NCI-H2107 (cell line): ENCODE measurements at regions not wholly inside any gene's neighbourhood (a gene's known extent, or its start where the extent isn't known, plus 50 kb on each side); places are given as distances from the start of the nearest gene placed in this dataset.
"Not testable (repeated sequence)": the region's sequence is repeated elsewhere in the genome, so short reads cannot be mapped to it uniquely, and the experiment has no call there.

Experiments
- DNase-seq: peaks from one replicate; lab custom pipeline; 2025; lab: John Stamatoyannopoulos, UW

DNA sequence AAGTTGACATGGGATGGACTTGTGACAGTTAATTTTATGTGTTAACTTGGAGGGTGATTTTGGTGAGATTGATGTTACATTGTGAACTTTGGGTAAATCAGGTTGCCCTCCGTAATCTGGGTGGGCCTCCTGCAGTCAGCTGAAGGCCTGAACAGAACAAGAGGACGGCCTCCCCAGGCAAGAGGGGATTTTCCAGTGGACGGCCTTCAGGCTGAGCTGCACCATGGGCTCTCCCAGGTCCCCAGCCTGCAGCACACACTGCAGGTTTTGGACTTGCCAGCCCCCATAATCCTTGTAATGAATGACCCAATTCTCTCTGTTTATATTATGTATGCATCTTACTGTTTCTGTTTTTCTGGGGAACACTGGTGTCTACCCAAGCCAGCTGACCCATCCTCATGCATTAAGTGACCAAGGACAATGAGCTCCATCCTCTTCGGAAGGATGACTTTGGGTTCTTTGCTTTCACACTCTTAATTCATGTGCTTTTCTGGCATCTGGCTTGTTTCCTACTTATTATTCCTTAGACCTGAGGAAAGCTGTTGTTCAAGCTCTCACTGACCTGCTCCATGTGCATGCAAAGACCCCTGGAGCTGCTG is 64.2 kb downstream of the DACT2 start:
- no peak for DNase-seq

DNA sequence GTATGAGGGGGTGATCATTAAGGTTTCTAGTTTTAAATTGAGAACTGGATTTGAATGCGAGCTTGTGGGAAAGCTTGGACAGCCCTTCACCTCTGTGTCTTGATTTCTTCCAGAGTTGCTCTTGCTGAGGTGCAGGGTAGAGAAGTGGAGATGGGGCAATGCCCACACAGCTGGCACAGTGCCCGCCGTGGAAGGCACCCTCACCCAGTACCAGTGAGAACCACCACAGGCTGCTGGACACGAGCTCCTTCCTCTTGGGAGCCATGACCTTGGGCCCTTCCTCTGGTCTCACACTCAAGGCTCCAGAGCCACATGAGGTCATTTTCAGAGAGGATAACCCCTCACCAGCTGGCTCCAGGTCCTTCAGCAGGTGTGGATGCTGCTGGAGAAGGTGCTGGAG is 67.3 kb downstream of the DACT2 start:
- no peak for DNase-seq

- no peak for DNase-seq
Observed at GRCh38 chr6:168250250-168250649, 69.3 kb downstream of the DACT2 start.

DNA sequence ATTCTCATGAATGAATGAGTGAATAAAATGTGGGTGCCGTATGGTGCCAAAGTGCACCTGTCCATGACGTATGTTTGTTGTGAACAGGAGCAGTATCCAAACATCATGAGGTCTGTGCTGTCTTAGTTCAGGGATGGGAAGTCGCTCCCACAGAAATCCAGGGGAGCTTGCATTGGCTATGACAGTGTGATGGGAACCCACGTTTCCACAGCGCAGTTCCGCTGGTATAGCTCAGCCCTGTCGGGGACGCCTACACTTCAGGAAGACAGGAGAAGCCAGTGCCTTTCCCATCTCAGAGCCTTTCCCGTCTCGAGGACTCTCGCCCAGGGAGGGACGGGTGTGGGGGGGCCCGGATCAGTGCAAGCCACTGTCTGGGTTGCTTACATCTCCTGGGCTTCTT is 69.8 kb downstream of the DACT2 start:
- no peak for DNase-seq

DNA sequence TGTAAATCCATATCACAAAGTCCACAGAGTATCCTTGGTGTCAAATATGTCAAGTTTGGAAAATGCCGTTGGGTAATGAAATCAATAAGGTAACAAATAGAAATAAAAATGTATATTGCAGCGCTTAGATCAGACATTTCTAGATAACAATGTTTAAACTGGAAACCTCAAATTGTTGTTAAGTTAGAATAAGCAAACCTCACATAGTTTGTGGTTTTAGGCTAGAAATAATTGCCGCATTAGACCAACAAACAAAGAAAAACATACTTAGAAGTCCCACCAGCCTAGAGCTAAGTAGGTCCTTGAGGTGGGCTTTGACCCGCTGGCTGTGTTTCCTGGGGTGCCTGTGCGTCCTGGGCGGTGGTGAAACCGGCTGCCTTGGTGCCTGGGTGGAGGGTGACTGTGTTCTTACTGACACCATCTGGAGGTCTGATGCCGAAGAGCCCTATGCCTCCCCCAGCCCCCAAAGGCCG is 71.4 kb downstream of the DACT2 start:
- DNase-seq, result no peak

- no peak for DNase-seq
Observed at GRCh38 chr6:168247443-168248147, 72.0 kb downstream of the DACT2 start.

DNA sequence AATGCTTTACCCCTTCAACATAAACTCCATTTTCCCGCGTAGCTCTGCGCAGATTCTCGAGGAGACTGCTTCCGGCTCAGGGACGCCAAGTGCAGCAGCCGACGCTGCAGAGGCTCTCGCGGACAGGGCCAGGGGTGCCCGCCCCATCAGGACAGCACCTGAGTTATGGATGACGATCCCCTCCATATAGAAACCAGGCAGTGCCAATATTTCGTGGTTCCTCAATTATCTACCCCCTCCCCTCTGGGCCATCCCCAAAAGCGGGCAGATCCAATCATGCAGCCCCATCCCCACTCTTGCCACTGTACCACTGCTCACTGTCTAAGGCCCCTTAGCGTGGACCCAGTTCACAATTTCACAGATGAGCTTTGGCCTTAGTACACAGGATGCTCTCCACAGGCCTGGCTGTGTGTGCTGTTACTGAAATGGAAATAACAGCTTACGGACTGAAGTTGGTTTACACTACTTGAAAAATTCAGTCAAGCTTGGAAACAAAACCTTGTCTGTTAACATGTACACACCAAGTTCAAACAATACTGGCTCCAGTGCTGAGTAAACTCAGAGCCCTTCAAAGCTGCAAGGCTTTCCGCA is 74.5 kb downstream of the DACT2 start:
- DNase-seq, result no peak

DNA sequence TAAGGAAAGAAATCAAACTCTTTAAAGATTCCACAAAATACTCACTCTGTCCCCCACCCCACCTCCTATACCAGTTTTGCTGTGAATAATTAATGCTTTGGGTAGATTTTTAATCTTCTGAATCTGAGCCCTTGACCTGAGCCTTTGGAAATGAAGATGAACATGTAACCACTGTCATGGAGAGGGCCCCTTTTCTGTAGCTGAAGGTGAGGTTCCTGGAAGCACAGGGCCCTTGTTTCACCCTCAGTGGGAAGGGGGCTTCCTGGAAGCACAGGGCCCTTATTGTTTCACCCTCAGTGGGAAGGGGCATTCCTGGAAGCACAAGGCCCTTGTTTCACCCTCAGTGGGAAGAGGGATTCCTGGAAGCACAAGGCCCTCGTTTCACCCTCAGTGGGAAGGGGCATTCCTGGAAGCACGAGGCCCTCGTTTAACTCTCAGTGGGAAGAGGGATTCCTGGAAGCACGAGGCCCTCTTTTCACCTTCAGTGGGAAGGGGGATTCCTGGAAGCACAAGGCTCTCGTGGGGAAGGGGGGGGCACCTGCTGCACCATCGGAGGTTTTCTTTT is 75.7 kb downstream of the DACT2 start:
- no peak for DNase-seq

GRCh38 chr6:168242940-168243225 is 76.7 kb downstream of the DACT2 start:
- no peak for DNase-seq

DNA sequence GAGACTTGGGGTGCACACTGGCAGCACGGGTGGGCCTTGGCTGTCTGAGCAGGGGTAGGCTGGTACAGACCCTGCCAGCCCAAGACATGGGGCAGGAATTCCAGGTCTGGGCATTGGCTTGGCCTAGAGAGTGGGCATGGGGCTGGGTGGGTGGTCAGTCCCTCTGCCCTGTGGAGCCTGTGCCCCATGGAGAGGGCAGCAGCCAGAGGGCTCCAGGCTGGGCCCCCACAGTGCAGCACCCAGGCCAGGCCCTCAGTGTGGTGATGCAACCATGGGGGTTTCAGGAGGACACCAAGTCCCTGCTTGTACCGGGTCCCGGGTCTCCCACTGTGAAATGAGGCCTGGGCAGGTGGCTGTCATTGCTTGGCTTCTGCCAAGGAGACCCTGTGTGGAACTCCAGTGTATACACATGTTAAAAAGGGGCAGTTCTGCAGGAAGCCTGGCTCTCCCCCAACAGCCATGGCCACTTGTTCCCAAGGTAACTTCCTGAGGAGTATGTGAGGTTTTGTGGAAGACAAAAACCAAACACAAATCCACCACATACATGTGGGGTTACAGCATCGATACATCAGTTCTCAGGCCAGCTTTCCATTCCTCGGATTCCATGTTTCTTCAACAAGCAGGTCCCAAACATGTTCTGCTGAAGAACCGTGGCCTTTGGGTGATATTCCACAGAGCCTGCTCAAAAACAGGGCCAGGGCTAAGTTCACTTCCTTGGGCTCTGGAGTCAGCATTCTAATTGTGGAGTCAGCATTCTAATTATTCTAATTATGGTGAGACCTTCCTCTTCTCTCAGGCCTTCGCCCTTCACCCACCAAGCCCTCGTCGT is 77.3 kb downstream of the DACT2 start:
- no peak for DNase-seq

DNA sequence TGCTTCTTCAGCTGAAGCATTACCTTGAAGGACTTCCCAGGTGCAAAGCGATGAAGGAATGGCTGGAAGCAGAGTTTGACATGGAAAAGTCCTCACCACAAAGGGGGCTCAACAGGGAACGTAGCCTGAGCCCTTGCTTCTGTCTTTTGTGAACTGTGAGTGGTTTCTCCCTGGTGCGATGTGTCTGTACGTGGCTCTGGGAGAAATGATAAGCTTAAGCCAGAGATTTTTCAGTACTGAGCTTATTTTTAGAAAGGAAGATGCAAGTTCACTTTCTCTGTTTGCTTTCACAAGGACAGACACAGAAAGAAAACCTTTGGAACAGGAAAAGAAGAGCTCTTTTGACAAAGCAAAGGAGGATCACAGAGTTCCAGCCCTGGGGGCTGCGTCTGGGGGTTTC is 79.4 kb downstream of the DACT2 start:
- no peak for DNase-seq

GRCh38 chr6:168239044-168239773 is 80.4 kb downstream of the DACT2 start:
- DNase-seq, result no peak

DNA sequence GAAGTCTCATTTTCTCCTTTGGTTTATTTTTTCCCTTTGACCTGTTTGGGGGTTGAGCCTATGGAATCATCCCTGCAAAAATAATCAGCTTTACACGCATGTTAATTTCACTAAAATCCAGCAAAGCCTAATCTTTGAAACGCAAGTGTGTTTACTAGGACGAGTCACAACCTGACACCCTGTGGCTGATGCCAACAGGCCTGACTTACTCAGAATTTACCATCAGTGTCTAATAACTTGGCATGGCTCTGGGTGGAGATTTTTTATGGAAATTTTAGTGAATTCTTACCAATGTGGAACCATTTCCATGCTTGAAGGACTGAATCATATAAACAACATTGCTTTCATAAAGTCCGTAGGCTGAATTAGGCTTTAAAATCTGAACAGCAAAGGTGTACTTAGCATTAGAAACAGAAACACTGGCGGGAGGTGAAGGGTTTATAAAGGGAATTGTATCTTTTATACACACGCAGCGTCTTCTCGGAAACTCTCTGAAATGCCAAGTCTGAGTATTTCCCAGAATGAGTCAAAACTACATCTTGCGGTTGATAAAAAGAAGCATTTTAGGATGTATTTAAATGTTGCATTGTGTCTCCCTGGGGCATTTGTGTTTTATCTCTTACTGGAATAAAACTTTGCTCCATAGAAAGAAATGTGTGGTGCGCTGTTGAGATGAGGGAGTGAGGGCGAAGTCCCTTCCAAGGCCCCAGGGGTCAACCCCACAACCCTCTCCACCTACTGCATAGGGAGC is 81.2 kb downstream of the DACT2 start:
- DNase-seq, result no peak

GRCh38 chr6:168233875-168234213 is 85.7 kb downstream of the DACT2 start:
- DNase-seq, result not testable (repeated sequence)

GRCh38 chr6:168232989-168233874 is 86.3 kb downstream of the DACT2 start:
- no peak for DNase-seq

DNA sequence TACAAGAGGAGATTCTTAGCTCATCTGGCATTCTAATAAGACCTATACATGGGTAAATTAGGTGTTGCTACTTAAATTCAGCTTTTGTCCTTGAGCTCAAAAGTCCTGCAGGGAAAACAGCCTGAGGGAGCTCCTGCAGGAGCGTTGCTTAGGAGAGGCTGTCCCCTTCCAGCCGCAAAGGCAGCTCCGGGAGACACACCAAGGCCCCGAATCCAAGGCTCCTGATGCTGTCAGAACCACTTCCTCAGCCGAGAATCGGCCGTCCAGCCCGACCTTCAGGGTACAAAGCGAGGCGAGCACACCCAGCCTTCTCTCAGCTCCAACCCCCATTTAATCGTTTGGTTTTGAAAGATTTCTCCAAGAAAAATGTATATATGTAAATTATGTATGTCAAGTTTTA is 87.0 kb downstream of the DACT2 start:
- DNase-seq, result no peak

DNA sequence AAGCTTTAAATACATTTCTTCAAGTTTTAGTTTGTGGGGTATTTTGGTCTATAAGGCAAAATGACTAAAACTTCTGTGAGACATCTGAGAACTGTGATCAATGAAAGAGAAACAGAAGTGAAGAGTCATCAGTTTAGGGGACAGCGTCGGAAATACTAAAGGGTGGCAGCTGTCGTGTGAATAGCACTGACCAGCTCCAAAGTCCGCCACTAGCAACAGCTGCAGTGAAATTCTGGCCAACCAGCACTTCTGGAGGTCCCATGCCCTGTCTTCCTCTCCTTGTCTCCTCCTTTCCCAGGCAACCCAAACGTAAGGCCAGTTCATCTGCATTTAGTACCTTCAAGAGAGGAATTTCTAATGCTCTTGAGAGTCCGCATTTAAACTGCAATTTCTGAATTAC is 87.5 kb downstream of the DACT2 start:
- DNase-seq, result no peak

GRCh38 chr6:168231393-168231957 is 88.1 kb downstream of the DACT2 start:
- DNase-seq, result no peak

GRCh38 chr6:168229368-168229752 is 90.2 kb downstream of the DACT2 start:
- DNase-seq, result no peak
